ENCODE measurements at regions not wholly inside any gene's neighbourhood (a gene's known extent, or its start where the extent isn't known, plus 50 kb on each side); places are given as distances from the start of the nearest gene placed in this dataset.

DNA sequence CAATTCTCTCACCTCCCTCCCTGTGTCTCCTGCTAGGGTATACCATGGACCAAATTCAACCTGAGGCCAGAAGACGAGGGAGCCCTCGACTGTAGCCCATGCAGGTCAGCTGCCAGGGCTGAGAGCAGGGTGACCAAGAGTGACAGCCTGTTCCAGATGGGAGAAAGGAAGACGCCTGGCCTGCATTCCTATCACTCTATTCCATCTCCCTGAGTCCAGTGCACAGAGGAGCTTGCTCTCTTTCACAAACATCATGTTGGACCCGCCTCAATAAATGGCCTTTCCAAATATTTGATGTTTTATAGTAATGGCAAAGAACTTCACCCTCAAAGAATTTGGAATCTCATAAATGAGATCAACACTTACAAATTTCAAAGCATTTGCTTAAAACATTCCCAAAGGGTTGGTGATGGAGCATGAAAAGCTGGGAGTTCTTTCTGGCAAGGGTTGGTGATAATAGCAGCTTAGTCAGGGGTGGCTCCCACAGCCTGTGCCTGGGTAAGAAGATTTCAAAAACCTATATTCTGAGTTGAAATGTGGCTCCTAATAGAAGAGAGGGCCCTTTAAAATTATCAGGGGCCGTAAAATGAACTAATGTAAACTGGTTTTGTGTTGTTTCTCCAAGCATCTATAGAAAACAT is 393.1 kb downstream of the EFNA5 start:
- H3K27me3 ChIP-seq (replicated peaks), result no peaks in the 10 kb centered on the region
- DNase-seq, result no peak
- no peak overlapping the region for H3K4me3 ChIP-seq (ENCODE audit: low read depth, low read length)
- no peaks in the 10 kb centered on the region for H3K36me3 ChIP-seq (replicated peaks)
- TF ChIP-seq, protein P1, sequence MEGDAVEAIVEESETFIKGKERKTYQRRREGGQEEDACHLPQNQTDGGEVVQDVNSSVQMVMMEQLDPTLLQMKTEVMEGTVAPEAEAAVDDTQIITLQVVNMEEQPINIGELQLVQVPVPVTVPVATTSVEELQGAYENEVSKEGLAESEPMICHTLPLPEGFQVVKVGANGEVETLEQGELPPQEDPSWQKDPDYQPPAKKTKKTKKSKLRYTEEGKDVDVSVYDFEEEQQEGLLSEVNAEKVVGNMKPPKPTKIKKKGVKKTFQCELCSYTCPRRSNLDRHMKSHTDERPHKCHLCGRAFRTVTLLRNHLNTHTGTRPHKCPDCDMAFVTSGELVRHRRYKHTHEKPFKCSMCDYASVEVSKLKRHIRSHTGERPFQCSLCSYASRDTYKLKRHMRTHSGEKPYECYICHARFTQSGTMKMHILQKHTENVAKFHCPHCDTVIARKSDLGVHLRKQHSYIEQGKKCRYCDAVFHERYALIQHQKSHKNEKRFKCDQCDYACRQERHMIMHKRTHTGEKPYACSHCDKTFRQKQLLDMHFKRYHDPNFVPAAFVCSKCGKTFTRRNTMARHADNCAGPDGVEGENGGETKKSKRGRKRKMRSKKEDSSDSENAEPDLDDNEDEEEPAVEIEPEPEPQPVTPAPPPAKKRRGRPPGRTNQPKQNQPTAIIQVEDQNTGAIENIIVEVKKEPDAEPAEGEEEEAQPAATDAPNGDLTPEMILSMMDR (IDR thresholded peaks at IDR 0.05; ENCODE audit: low read depth, low read length, missing control alignments), result no peak
- H3K27ac ChIP-seq, result no peak overlapping the region
- in situ Hi-C loops (cut with HindIII; ENCODE audit: low pct_ligation_motif_present, low sequenced_read_pairs), result no loop called here

DNA sequence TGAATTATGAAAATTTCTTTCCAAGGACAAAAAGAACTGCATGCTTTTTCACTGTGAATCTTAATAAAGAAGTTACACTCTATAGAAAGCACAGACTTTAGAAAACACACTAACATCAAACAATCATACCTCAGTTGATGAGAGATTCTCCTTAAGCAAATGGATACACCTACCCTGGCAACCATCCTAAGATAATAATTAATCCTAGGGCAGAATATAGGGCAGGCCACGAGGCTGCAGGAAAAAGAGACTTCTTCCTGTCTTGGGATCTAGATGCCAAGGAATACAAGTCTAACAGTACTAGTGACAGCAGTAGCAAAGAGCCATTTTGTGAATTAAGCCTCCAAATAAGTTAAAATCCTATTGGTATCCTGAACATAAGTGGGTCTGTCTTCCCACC is 395.4 kb downstream of the EFNA5 start:
- Histone ChIP-seq H3K4me3 (ENCODE audit: low read depth, low read length) (no peak overlapping the region), H3K36me3 (replicated peaks) (no peaks in the 10 kb centered on the region), H3K27ac (no peak overlapping the region), H3K27me3 (replicated peaks) (no peaks in the 10 kb centered on the region)
- in situ Hi-C loops (cut with HindIII; ENCODE audit: low pct_ligation_motif_present, low sequenced_read_pairs), result no loop called here
- TF ChIP-seq, protein P1 (IDR thresholded peaks at IDR 0.05; ENCODE audit: low read depth, low read length, missing control alignments), result no peak
- DNase-seq, result no peak

DNA sequence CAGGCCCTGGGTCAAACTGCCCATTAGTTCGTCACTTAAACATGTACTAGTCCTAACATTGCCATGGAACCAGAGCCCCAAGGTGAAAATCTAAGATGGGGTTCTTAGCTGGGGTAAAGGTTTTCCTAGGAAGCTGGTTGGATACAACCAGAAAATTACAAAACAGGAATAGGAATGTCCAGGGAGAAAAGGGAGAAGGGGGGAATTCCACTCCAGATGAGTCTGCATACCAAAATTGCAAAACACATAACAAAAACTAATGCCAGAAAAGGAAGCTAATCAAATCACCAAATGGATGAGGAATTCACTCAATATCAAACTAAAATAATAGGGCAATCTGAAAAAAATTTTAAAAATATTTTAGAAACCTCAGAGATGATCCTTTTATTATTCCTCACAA is 396.2 kb downstream of the EFNA5 start:
- TF ChIP-seq, protein P1 (IDR thresholded peaks at IDR 0.05; ENCODE audit: low read depth, low read length, missing control alignments), result no peak
- H3K27ac ChIP-seq, result no peak overlapping the region
- no peaks in the 10 kb centered on the region for H3K27me3 ChIP-seq (replicated peaks)
- in situ Hi-C loops (cut with HindIII; ENCODE audit: low pct_ligation_motif_present, low sequenced_read_pairs), result no loop called here
- DNase-seq, result no peak
- H3K4me3 ChIP-seq (ENCODE audit: low read depth, low read length), result no peak overlapping the region
- no peaks in the 10 kb centered on the region for H3K36me3 ChIP-seq (replicated peaks)

DNA sequence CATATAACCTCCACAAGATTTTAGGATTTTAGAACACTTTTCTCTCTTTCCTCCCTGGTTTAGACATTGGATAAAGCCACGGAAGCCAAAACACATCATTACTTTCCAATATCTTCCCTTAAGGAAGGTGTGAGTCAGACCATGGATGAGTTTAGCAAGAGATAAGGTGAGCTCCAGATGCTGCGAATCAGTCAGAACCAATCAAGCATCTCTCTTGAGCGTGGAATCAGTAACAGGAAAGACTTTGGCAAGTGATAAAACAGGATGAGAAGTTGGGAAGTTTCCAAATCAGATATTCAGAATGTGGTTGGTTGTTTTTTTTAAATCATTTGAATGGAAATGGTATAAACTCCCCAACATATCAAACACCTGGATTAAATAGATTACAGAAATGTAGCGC is 397.8 kb downstream of the EFNA5 start:
- no peak overlapping the region for H3K27ac ChIP-seq
- DNase-seq, result no peak
- H3K4me3 ChIP-seq (ENCODE audit: low read depth, low read length), result no peak overlapping the region
- TF ChIP-seq, protein P1 (IDR thresholded peaks at IDR 0.05; ENCODE audit: low read depth, low read length, missing control alignments), result no peak
- no peaks in the 10 kb centered on the region for H3K27me3 ChIP-seq (replicated peaks)
- H3K36me3 ChIP-seq (replicated peaks), result no peaks in the 10 kb centered on the region
- in situ Hi-C loops (cut with HindIII; ENCODE audit: low pct_ligation_motif_present, low sequenced_read_pairs), result no loop called here

DNA sequence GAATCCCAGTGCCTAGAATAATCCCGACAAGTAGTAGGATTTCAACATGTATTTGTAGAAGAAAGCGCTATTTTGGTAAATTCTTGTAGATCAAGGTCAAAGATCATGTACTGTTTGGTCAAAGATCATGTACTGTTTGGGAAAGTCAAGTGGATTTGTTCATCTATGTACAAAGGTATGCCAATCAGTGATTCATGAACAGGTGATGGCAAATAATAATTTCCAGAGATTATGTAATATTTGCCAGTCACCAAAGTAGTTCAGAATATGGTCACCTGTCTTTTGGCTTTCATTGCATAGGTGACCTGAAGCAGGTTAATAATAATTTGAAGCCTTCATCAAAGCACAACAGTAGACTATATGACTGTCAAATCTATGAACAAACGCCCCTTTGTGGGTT is 398.2 kb downstream of the EFNA5 start:
- in situ Hi-C loops (cut with HindIII; ENCODE audit: low pct_ligation_motif_present, low sequenced_read_pairs), result no loop called here
- H3K27ac ChIP-seq, result no peak overlapping the region
- TF ChIP-seq, protein P1 (IDR thresholded peaks at IDR 0.05; ENCODE audit: low read depth, low read length, missing control alignments), result no peak

More for the DNA sequence above, 398.2 kb downstream of the EFNA5 start:
- DNase-seq, result no peak
- no peaks in the 10 kb centered on the region for H3K36me3 ChIP-seq (replicated peaks)
- H3K27me3 ChIP-seq (replicated peaks), result no peaks in the 10 kb centered on the region
- no peak overlapping the region for H3K4me3 ChIP-seq (ENCODE audit: low read depth, low read length)
